HAP-1 (cell line): ENCODE measurements at regions not wholly inside any gene's neighbourhood (a gene's known extent, or its start where the extent isn't known, plus 50 kb on each side); places are given as distances from the start of the nearest gene placed in this dataset.

Source experiments
- DNase-seq, 2 experiments: peaks; one replicate each; pipeline ENCODE4 v3.0.0-alpha.2; 2016 to 2020; ENCODE audit warnings: low spot score in 2 of 2
- H3K27me3 ChIP-seq: fragments of 250-450 bp; sonication (Bioruptor Pico); 2 replicates; pipeline ENCODE4 v1.5.1; 2020; ENCODE audit warnings: low read depth, mild to moderate bottlenecking, moderate library complexity
- H3K36me3 ChIP-seq: fragments of 250-450 bp; sonication (Bioruptor Pico); replicated peaks from 2 replicates; pipeline ENCODE4 v1.5.1; 2020; ENCODE audit warnings: mild to moderate bottlenecking
- H3K4me1 ChIP-seq: fragments of 250-450 bp; sonication (Bioruptor Pico); 2 replicates; pipeline ENCODE4 v1.5.1; 2020; ENCODE audit warnings: mild to moderate bottlenecking
- H3K4me3 ChIP-seq: fragments of 250-450 bp; sonication (Bioruptor Pico); 2 replicates; pipeline ENCODE4 v1.5.1; 2020; ENCODE audit warnings: mild to moderate bottlenecking, moderate library complexity
- H3K9me3 ChIP-seq: fragments of 250-450 bp; sonication (Bioruptor Pico); 2 replicates; pipeline ENCODE4 v1.5.1; 2020; ENCODE audit warnings: mild to moderate bottlenecking, moderate library complexity
- in situ Hi-C: fragments of 300-500 bp; cut with MboI; formaldehyde crosslinking; loops from 3 replicates; pipeline ENCODE4 v1.14.3; 2020; ENCODE audit warnings: low sequenced_read_pairs, inconsistent platforms, mixed read lengths

GRCh38 chr13:31431722-31432137 lies 232.0 kb downstream of the B3GLCT start:
- Histone ChIP-seq H3K4me3 (no peak overlapping the region), H3K27me3 (no peaks in the 10 kb centered on the region), H3K36me3 (no peaks in the 10 kb centered on the region), H3K9me3 (no peaks in the 10 kb centered on the region), H3K4me1 (no peaks in the 10 kb centered on the region)
- peak; percentile 20 to 77 for DNase-seq
- in situ Hi-C loops: loop anchor here (10.0 kb wide), 1 partner anchor 363 kb away; no protein-coding TSS in a partner anchor

GRCh38 chr13:31433207-31433606 lies 233.4 kb downstream of the B3GLCT start:
- peaks cover 8% of the 10 kb centered on the region for H3K4me1 ChIP-seq
- H3K27me3 ChIP-seq: no peaks in the 10 kb centered on the region
- in situ Hi-C loops: loop anchor here (10.0 kb wide), 1 partner anchor 362 kb away; no protein-coding TSS in a partner anchor
- H3K4me3 ChIP-seq: no peak overlapping the region
- no peaks in the 10 kb centered on the region for H3K36me3 ChIP-seq
- DNase-seq: no peak
- H3K9me3 ChIP-seq: no peaks in the 10 kb centered on the region

- Histone ChIP-seq H3K9me3 (no peaks in the 10 kb centered on the region), H3K4me3 (no peak overlapping the region), H3K27me3 (no peaks in the 10 kb centered on the region), H3K36me3 (no peaks in the 10 kb centered on the region), H3K4me1 (peaks cover 11% of the 10 kb centered on the region)
- no peak for DNase-seq
- in situ Hi-C loops: loop anchor here (10.0 kb wide), 1 partner anchor 361 kb away; no protein-coding TSS in a partner anchor
Observed at GRCh38 chr13:31433746-31434145, 234.0 kb downstream of the B3GLCT start.

- peaks cover 11% of the 10 kb centered on the region for H3K4me1 ChIP-seq
- no peaks in the 10 kb centered on the region for H3K27me3 ChIP-seq
- in situ Hi-C loops: loop anchor here (5.0 to 10.0 kb wide), 2 partner anchors 303 to 360 kb away; partner anchors contain the start of gene RXFP2
- no peaks in the 10 kb centered on the region for H3K36me3 ChIP-seq
- H3K4me3 ChIP-seq: no peak overlapping the region
- no peak for DNase-seq
- H3K9me3 ChIP-seq: no peaks in the 10 kb centered on the region
Observed at GRCh38 chr13:31434613-31435012, 234.8 kb downstream of the B3GLCT start.

GRCh38 chr13:31435536-31435935 lies 235.8 kb downstream of the B3GLCT start:
- in situ Hi-C loops: loop anchor here (5.0 to 10.0 kb wide), 2 partner anchors 302 to 359 kb away; partner anchors contain the start of gene RXFP2

GRCh38 chr13:31436478-31436877 lies 236.7 kb downstream of the B3GLCT start:
- H3K9me3 ChIP-seq: no peaks in the 10 kb centered on the region
- no peak overlapping the region for H3K4me3 ChIP-seq
- no peaks in the 10 kb centered on the region for H3K36me3 ChIP-seq
- no peaks in the 10 kb centered on the region for H3K27me3 ChIP-seq
- H3K4me1 ChIP-seq: peaks cover 11% of the 10 kb centered on the region
- DNase-seq: peak in 1 of 2 experiments; percentile 14
- in situ Hi-C loops: loop anchor here (5.0 to 10.0 kb wide), 2 partner anchors 301 to 358 kb away; partner anchors contain the start of gene RXFP2

More at GRCh38 chr13:31435536-31435935, 235.8 kb downstream of the B3GLCT start:
- DNase-seq: no peak
- H3K9me3 ChIP-seq: no peaks in the 10 kb centered on the region
- H3K36me3 ChIP-seq: no peaks in the 10 kb centered on the region
- H3K27me3 ChIP-seq: no peaks in the 10 kb centered on the region
- H3K4me1 ChIP-seq: peaks cover 11% of the 10 kb centered on the region
- H3K4me3 ChIP-seq: no peak overlapping the region

DNA sequence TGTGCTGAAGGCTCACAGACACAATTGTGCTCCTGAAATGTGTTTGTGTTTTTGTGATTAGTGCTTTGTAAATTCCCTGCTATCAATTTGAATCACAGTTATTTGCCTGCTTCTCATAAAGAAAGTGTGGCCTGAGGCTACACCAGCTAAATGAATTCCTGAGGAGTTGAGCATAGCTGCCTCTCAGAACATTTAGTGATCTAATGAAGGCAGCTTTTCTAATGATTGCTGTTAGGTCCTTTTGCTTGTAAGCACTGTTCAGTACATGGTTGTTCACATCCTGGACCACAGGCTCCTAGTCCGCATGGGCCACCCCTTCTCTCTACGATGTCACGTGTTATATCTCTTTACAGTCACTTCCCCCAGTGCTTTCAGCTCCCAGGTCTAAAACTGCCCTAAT lies 238.2 kb downstream of the B3GLCT start:
- DNase-seq: peak; percentile 52 to 67
- Histone ChIP-seq H3K36me3 (no peaks in the 10 kb centered on the region), H3K27me3 (no peaks in the 10 kb centered on the region), H3K9me3 (no peaks in the 10 kb centered on the region), H3K4me1 (peaks cover 11% of the 10 kb centered on the region), H3K4me3 (no peak overlapping the region)
- in situ Hi-C loops: loop anchor here (5.0 to 10.0 kb wide), 2 partner anchors 299 to 357 kb away; partner anchors contain the start of gene RXFP2

- DNase-seq: no peak
- Histone ChIP-seq H3K4me1 (peaks cover 11% of the 10 kb centered on the region), H3K27me3 (no peaks in the 10 kb centered on the region), H3K9me3 (no peaks in the 10 kb centered on the region), H3K4me3 (no peak overlapping the region), H3K36me3 (no peaks in the 10 kb centered on the region)
- in situ Hi-C loops: no loop called here
Observed at GRCh38 chr13:31440132-31440531, 240.4 kb downstream of the B3GLCT start.

- in situ Hi-C loops: no loop called here
- Histone ChIP-seq H3K27me3 (no peaks in the 10 kb centered on the region), H3K4me3 (no peak overlapping the region), H3K4me1 (peaks cover 11% of the 10 kb centered on the region), H3K36me3 (no peaks in the 10 kb centered on the region), H3K9me3 (no peaks in the 10 kb centered on the region)
- DNase-seq: no peak
Observed at GRCh38 chr13:31441800-31442510, 242.2 kb downstream of the B3GLCT start.

DNA sequence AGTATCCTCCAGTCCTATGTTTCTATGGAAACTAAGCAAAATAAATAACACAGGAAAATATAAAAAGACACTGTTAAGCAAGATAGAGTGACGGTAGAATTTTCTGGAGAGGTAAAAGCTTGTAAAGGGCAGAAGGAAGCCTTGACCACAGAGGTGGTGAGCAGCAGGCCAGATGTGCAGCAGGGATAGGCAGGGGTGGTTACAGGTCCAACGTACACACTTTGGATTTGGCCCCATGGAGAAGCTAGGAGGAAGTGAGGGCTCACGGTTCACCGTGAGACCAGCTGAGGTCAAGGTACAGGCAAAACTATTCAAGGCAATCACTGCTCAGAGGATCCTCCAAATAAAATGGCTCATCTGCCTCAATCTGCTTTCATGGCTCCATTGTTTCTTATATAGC lies 242.8 kb downstream of the B3GLCT start:
- Histone ChIP-seq H3K9me3 (no peaks in the 10 kb centered on the region), H3K27me3 (no peaks in the 10 kb centered on the region), H3K4me3 (no peak overlapping the region), H3K36me3 (no peaks in the 10 kb centered on the region), H3K4me1 (peaks cover 7% of the 10 kb centered on the region)
- no peak for DNase-seq
- in situ Hi-C loops: no loop called here

DNA sequence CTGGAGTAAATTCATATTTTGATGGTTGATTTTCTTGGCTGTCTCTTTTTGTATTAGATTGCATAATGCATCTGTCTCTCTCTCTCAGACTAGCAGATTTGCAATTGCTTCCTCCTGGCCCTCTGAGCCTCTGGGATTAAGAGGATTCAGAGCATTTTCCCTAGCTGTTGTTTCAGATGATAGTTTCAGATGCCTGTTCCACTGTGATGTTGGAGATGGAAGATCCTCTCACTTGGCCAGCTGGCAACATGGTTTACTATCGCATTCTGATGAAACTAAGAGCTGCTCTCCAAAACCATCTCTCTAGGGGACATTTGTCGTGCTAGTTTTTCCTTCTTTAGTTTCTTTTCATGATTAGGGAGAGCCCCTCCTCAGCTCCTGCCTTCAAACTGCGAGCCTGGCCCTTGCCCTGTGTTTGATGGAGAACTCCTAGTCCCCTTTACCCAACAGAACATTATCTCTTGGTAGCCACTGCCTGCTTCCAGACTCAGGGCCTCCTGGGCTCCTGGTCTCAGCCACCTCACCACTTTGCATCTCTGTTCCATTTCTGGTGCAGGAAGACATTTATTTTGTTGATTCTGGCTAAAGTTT lies 244.6 kb downstream of the B3GLCT start:
- no peak for DNase-seq
- H3K27me3 ChIP-seq: no peaks in the 10 kb centered on the region
- no peaks in the 10 kb centered on the region for H3K9me3 ChIP-seq
- H3K4me3 ChIP-seq: no peak overlapping the region
- H3K36me3 ChIP-seq: no peaks in the 10 kb centered on the region
- no peaks in the 10 kb centered on the region for H3K4me1 ChIP-seq
- in situ Hi-C loops: no loop called here

- DNase-seq: no peak
- no peaks in the 10 kb centered on the region for H3K36me3 ChIP-seq
- no peaks in the 10 kb centered on the region for H3K4me1 ChIP-seq
- in situ Hi-C loops: no loop called here
- no peaks in the 10 kb centered on the region for H3K27me3 ChIP-seq
- H3K4me3 ChIP-seq: no peak overlapping the region
- H3K9me3 ChIP-seq: no peaks in the 10 kb centered on the region
Observed at GRCh38 chr13:31452525-31452924, 252.8 kb downstream of the B3GLCT start.

- no peaks in the 10 kb centered on the region for H3K27me3 ChIP-seq
- no peak for DNase-seq
- no peaks in the 10 kb centered on the region for H3K4me1 ChIP-seq
- H3K4me3 ChIP-seq: no peak overlapping the region
- H3K9me3 ChIP-seq: no peaks in the 10 kb centered on the region
- H3K36me3 ChIP-seq: no peaks in the 10 kb centered on the region
- in situ Hi-C loops: no loop called here
Observed at GRCh38 chr13:31455581-31455980, 255.8 kb downstream of the B3GLCT start.

DNA sequence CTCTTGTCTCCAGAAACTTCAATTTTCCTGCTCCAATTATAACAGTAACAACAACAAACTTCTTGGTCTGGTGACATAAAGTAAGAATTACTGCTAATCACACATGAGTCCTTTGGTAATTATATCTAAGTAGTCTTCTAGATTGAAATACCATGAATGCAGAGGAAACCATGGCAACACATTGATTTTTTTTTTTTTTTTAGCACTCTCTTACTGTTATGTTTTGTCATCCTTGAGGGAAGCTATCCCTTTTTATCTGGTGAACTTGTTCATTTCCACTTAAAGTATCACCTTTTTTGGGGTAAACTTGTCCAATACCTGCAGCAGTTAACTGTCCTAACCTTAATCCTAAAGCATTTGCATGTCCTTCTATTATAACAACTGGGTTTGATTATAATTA lies 256.3 kb downstream of the B3GLCT start:
- Histone ChIP-seq H3K4me3 (no peak overlapping the region), H3K9me3 (no peaks in the 10 kb centered on the region), H3K27me3 (no peaks in the 10 kb centered on the region), H3K36me3 (no peaks in the 10 kb centered on the region), H3K4me1 (no peaks in the 10 kb centered on the region)
- in situ Hi-C loops: no loop called here
- DNase-seq: no peak
